NB4 (cell line): ENCODE measurements at regions not wholly inside any gene's neighbourhood (a gene's known extent, or its start where the extent isn't known, plus 50 kb on each side); places are given as distances from the start of the nearest gene placed in this dataset.

Experiments
- POLR2A ChIP-seq: IDR thresholded peaks from 2 replicates; pipeline ENCODE4 v1.6.1; 2011; ENCODE audit warnings: mild to moderate bottlenecking; ENCODE audit not compliant: insufficient read length; ENCODE audit errors: extremely low read depth
- TF ChIP-seq, protein P1 (sequence below): IDR thresholded peaks from one replicate; pipeline ENCODE4 v1.5.1; 2012; ENCODE audit warnings: low read depth, low read length

DNA sequence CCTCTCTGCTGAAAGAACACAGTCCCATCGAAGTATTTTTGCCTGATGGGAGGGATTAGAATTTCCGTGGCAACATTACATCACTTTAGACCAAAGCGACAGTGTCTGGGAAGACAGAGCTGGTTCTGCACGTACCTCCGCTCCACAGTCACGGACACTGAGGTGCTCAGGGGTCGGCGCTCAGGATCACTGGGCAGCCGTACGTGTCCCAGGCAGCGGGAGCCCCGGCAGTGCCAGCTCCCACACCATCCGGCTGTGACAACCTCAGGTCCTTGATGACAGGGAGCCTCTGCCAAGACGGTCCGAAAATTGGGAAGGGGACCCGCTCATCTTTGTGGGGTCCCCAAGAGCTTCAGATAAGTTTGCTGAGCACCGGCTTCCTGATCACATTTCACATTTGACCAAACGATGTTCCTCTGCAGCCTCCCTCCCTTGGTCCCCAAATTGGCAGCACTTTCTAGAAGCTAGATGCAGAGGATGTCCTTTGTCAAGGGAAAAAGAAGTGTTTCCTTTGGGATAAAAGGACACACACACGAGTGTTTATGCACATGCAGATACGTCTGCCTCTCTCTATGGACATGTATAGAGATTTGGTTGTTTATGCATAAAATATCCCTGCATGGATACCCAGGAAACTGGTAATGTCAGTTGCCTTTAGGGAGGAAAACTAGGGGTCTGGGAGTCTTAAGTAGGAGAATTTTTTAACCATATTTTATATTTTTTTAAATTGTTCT lies 61.6 kb upstream of the LINC01488 start:
- no peak for TF ChIP-seq POLR2A
- TF ChIP-seq, protein P1, sequence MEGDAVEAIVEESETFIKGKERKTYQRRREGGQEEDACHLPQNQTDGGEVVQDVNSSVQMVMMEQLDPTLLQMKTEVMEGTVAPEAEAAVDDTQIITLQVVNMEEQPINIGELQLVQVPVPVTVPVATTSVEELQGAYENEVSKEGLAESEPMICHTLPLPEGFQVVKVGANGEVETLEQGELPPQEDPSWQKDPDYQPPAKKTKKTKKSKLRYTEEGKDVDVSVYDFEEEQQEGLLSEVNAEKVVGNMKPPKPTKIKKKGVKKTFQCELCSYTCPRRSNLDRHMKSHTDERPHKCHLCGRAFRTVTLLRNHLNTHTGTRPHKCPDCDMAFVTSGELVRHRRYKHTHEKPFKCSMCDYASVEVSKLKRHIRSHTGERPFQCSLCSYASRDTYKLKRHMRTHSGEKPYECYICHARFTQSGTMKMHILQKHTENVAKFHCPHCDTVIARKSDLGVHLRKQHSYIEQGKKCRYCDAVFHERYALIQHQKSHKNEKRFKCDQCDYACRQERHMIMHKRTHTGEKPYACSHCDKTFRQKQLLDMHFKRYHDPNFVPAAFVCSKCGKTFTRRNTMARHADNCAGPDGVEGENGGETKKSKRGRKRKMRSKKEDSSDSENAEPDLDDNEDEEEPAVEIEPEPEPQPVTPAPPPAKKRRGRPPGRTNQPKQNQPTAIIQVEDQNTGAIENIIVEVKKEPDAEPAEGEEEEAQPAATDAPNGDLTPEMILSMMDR, result no peak
